CD4-positive, CD25-positive, alpha-beta regulatory T cell (primary cell): ENCODE measurements at regions not wholly inside any gene's neighbourhood (a gene's known extent, or its start where the extent isn't known, plus 50 kb on each side); places are given as distances from the start of the nearest gene placed in this dataset.

ENCODE experiments used
- ATAC-seq, 2 donors: fragments of 150-1000 bp; cut with Tn5 transposase; one replicate each; pipeline ENCODE4 v1.10.0; 2021; ENCODE audit warnings: low read depth in 2 of 2, moderate number of reproducible peaks in 2 of 2, moderate library complexity in 1 of 2
- DNase-seq, 3 donors: peaks; one replicate each; pipeline versions ENCODE4 v3.0.0 to v3.0.0-alpha.2; 2012 to 2022; ENCODE audit warnings: mixed read lengths in 1 of 3
- H3K27ac ChIP-seq: one replicate; pipeline ENCODE4 v1.7.0; 2013; ENCODE audit warnings: mild to moderate bottlenecking, low read length; ENCODE audit not compliant: insufficient read depth, poor library complexity, severe bottlenecking
- H3K27me3 ChIP-seq: one replicate; pipeline ENCODE4 v1.7.0; 2013; ENCODE audit warnings: low read length; ENCODE audit not compliant: control insufficient read depth, insufficient read depth
- H3K36me3 ChIP-seq: one replicate; pipeline ENCODE4 v1.7.0; 2013; ENCODE audit warnings: mild to moderate bottlenecking, low read length, moderate library complexity; ENCODE audit not compliant: control insufficient read depth, insufficient read depth
- H3K4me1 ChIP-seq: 2 replicates; pipeline ENCODE4 v1.7.0; 2013; ENCODE audit warnings: mild to moderate bottlenecking, low read length; ENCODE audit not compliant: insufficient read depth, control insufficient read depth, poor library complexity, severe bottlenecking
- H3K4me3 ChIP-seq: one replicate; pipeline ENCODE4 v1.7.0; 2013; ENCODE audit warnings: low read depth, mild to moderate bottlenecking, low read length, moderate library complexity
- H3K9me3 ChIP-seq, 2 experiments: 1 replicate in 1 of 2; 2 replicates in 1 of 2; pipeline ENCODE4 v1.7.0; 2013; ENCODE audit warnings: low read length in 2 of 2, mild to moderate bottlenecking in 1 of 2, moderate library complexity in 1 of 2; ENCODE audit not compliant: control insufficient read depth in 2 of 2
- H3K27ac Mint-ChIP-seq, 3 donors: one replicate each; pipeline ENCODE4 v1.8.0; 2020 to 2022; ENCODE audit warnings: mild to moderate bottlenecking in 3 of 3, mixed read lengths in 3 of 3, moderate library complexity in 2 of 3
- H3K27me3 Mint-ChIP-seq: one replicate; pipeline ENCODE4 v1.8.0; 2022; ENCODE audit warnings: mild to moderate bottlenecking, mixed read lengths
- H3K36me3 Mint-ChIP-seq: one replicate; pipeline ENCODE4 v1.8.0; 2020; ENCODE audit warnings: mixed read lengths
- H3K4me1 Mint-ChIP-seq, 4 donors: one replicate each; pipeline ENCODE4 v1.8.0; 2020 to 2022; ENCODE audit warnings: mixed read lengths in 4 of 4, mild to moderate bottlenecking in 1 of 4
- H3K4me3 Mint-ChIP-seq, 4 donors: one replicate each; pipeline ENCODE4 v1.8.0; 2020 to 2022; ENCODE audit warnings: mild to moderate bottlenecking in 4 of 4, mixed read lengths in 4 of 4, moderate library complexity in 3 of 4
- H3K9me3 Mint-ChIP-seq, 7 donors: one replicate each; pipeline ENCODE4 v1.8.0; 2020 to 2022; ENCODE audit warnings: mixed read lengths in 7 of 7, mild to moderate bottlenecking in 3 of 7, moderate library complexity in 2 of 7

DNA sequence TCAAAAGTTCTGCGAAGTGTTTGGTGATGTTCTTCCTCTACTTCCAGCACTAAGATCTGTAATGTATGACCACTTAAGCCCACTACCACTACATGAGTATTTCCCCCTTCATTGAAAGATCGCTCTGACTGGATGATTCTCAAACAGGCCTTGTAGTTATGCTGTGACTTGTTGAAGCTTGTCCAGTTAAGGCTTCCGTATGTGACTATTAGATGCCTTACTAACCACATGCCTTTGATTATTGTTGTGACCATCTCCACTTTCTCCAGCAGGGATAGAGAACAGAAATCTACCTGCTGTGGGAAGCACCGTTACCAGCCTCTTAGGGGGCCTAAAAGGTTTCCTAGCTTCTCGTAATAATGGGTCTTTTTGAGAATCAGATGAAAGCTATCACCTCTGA lies 81.1 kb downstream of the NOC3L start:
- H3K36me3 ChIP-seq: no peaks in the 10 kb centered on the region
- no peaks in the 10 kb centered on the region for H3K9me3 ChIP-seq
- peaks cover 11% of the 10 kb centered on the region for H3K27me3 ChIP-seq
- no peak overlapping the region for H3K27ac ChIP-seq
- Mint-ChIP-seq H3K4me1 (peaks cover 0 to 7% (median under 1%) of the 10 kb centered on the region in 4 donors), H3K4me3 (no peak overlapping the region), H3K9me3 (no peaks in the 10 kb centered on the region), H3K27me3 (peaks cover 14% of the 10 kb centered on the region), H3K36me3 (no peaks in the 10 kb centered on the region), H3K27ac (no peak overlapping the region)
- DNase-seq (no peak), ATAC-seq (no peak)
- H3K4me3 ChIP-seq: no peak overlapping the region
- no peaks in the 10 kb centered on the region for H3K4me1 ChIP-seq

DNA sequence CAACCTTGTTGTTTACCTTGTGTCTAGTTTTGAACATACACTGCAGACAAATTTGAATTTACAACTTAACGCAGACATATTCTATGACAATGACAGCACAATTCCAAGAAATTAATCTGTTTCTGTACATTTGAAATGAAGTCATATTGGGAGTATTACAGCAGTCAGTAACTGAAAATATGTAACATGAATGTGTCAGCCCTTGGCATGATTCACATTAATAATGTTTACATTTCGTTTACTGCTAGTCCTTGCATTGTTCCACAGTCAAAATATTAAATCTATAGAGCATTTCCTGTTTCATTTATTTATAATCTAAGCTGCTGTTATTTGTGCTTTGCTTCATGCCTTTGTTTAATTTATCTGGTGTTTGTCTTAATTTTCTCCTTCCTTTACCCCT lies 80.4 kb downstream of the NOC3L start:
- no peaks in the 10 kb centered on the region for H3K9me3 Mint-ChIP-seq
- Histone ChIP-seq H3K4me1 (no peaks in the 10 kb centered on the region), H3K27ac (no peak overlapping the region), H3K4me3 (no peak overlapping the region), H3K27me3 (peaks cover 11% of the 10 kb centered on the region), H3K9me3 (no peaks in the 10 kb centered on the region), H3K36me3 (no peaks in the 10 kb centered on the region)
- H3K36me3 Mint-ChIP-seq: no peaks in the 10 kb centered on the region
- no peak overlapping the region for H3K4me3 Mint-ChIP-seq
- H3K4me1 Mint-ChIP-seq: peaks cover 0 to 7% (median under 1%) of the 10 kb centered on the region in 4 donors
- H3K27me3 Mint-ChIP-seq: peaks cover 15% of the 10 kb centered on the region
- no peak for ATAC-seq
- no peak for DNase-seq
- H3K27ac Mint-ChIP-seq: no peak overlapping the region
